Aorta (tissue), 5 donors: ENCODE measurements at regions not wholly inside any gene's neighbourhood (a gene's known extent, or its start where the extent isn't known, plus 50 kb on each side); places are given as distances from the start of the nearest gene placed in this dataset.

Source experiments
- ATAC-seq: fragments of 200-7000 bp; cut with Tn5 transposase; one replicate; pipeline ENCODE4 v1.9.1; 2022; ENCODE audit warnings: moderate library complexity; ENCODE audit not compliant: low FRiP score
- DNase-seq, 2 donors: peaks; one replicate each; pipeline ENCODE4 v3.0.0-alpha.2; 2020
- H3K27ac ChIP-seq, 2 donors: one replicate each; pipeline ENCODE4 v1.5.1; 2013; ENCODE audit warnings: low read length in 2 of 2, mild to moderate bottlenecking in 2 of 2, moderate library complexity in 2 of 2, control low read depth in 1 of 2, inconsistent platforms in 1 of 2, low read depth in 1 of 2
- H3K27me3 ChIP-seq, 2 donors: one replicate each; pipeline ENCODE4 v1.6.1; 2013; ENCODE audit warnings: control low read depth in 1 of 2, low read length in 1 of 2, mild to moderate bottlenecking in 1 of 2, moderate library complexity in 1 of 2; ENCODE audit not compliant: insufficient read depth in 2 of 2, control insufficient read depth in 1 of 2
- H3K36me3 ChIP-seq, 2 donors: one replicate each; pipeline ENCODE4 v1.6.1; 2013; ENCODE audit warnings: control low read depth in 1 of 2, low read length in 1 of 2, mild to moderate bottlenecking in 1 of 2; ENCODE audit not compliant: insufficient read depth in 2 of 2, control insufficient read depth in 1 of 2
- H3K4me1 ChIP-seq, 2 donors: one replicate each; pipeline ENCODE4 v1.6.1; 2013; ENCODE audit warnings: low read length in 2 of 2, control low read depth in 1 of 2, mild to moderate bottlenecking in 1 of 2, moderate library complexity in 1 of 2; ENCODE audit not compliant: insufficient read depth in 2 of 2, control insufficient read depth in 1 of 2
- H3K4me3 ChIP-seq, 2 donors: one replicate each; pipeline ENCODE4 v1.5.1; 2013; ENCODE audit warnings: low read length in 2 of 2, control low read depth in 1 of 2, mild to moderate bottlenecking in 1 of 2
- H3K9me3 ChIP-seq: one replicate; pipeline ENCODE4 v1.6.1; 2013; ENCODE audit warnings: mild to moderate bottlenecking, low read length; ENCODE audit not compliant: control insufficient read depth
- WGBS, 2 donors: extraction: QIAGEN DNeasy Blood & Tissue Kit; methylation state at CpG; one replicate each; pipeline ENCODE4 v1.1.7; 2013; 5-methylcytosine and 5-hydroxymethylcytosine counted together
- intact Hi-C, 2 donors: fragments of 100-400 bp; cut with DNase I; formaldehyde crosslinking; loops; one replicate each; pipeline versions ENCODE4 v1.14.2 to v1.15.0; 2022
- donor health status: healthy with polysubstance abuse.
- donor health status: Bipolar disorder and iron deficiency.
- donor health status: DM: no; HTN: no; CAD: no.
- donor health status: DM: no; HTN: no; CAD: no.
- donor health status: DM: yes; HTN: yes; CAD: no.

DNA sequence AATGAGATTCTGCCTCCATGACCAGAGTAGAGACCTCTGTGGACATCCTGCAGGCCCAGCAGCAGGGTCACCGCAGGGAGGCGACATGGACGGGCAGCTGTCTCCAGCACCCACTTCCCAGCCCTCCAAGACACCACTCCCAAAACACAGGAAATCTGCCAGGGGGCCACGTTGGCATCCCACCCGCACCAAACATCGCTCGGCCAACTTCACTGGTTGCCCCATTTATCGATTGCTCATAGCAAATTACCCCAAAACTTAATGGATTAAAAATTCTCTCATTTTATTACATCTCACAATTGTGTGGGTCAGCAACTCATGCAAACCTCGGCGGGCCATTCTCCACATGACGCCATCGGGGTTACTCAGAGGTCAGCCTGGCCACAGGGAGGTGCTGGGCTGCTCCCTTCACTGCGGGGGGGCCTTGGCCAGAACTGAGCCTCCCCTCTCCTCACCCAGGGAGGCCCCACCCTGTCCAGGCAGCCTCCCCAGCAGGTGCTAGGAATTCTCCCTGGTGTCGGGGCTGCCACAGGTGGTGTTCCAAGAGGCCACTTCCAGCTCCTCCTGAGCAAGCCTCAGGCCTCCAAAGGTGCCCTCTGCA lies 420.7 kb upstream of the MYT1L start:
- intact Hi-C loops = no loop called here
- H3K9me3 ChIP-seq = no peaks in the 10 kb centered on the region
- H3K27ac ChIP-seq = no peak overlapping the region
- H3K4me3 ChIP-seq = no peak overlapping the region
- no peaks in the 10 kb centered on the region for H3K4me1 ChIP-seq
- H3K27me3 ChIP-seq = no peaks in the 10 kb centered on the region
- no peak for ATAC-seq
- 93 to 95% methylated on average over 14 of the region's 14 CpGs for WGBS, 2 donors
- peak in 1 of 2 donors; percentile 72 for DNase-seq
- no peaks in the 10 kb centered on the region for H3K36me3 ChIP-seq

DNA sequence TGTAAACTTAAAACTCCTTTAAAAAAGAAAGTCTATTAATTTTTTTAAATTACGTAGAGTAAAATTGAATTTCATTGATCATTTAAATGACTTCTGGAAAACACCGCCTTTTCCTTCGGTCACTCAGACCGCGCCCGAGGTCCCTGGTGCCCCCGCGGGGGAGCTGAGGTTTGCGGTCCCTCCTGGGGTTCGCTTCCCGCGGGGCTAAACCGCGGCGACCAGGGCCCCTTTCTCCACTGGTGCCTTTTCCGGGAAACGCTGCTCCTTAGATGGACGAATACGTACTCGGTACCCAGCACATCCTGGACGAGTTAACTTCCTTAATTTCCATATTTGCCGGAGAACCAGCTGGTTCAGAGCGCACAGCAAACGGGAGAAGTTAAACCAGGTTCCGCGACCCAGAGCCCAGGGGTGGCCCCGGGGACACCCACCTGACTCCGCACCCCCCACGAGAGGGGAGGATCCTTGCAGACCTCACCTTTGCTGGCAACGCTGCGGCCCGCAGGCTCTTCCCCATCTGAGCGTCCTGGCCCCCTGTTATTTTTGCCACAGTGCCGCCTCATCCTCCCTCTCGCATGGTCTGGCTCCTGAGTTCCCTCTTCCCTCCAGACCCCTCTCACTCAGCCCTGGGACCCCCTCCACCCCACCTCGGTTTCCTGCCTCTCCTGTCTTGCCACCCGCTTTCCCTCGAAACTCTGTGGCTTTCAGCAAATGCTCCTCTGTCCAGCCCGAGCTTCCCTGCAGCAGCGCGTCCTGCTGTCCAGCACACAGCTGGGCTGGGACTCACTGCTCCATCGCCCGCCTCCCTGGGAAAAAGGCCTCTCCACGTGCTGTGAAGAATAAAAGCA lies 420.0 kb upstream of the MYT1L start:
- no peaks in the 10 kb centered on the region for H3K9me3 ChIP-seq
- ATAC-seq (no peak), DNase-seq (peak in 1 of 2 donors; percentile 55)
- intact Hi-C loops = no loop called here
- 94 to 95% methylated on average over 44 of the region's 44 CpGs for WGBS, 2 donors
- no peaks in the 10 kb centered on the region for H3K4me1 ChIP-seq
- H3K36me3 ChIP-seq = no peaks in the 10 kb centered on the region
- H3K27me3 ChIP-seq = no peaks in the 10 kb centered on the region
- no peak overlapping the region for H3K4me3 ChIP-seq
- no peak overlapping the region for H3K27ac ChIP-seq

DNA sequence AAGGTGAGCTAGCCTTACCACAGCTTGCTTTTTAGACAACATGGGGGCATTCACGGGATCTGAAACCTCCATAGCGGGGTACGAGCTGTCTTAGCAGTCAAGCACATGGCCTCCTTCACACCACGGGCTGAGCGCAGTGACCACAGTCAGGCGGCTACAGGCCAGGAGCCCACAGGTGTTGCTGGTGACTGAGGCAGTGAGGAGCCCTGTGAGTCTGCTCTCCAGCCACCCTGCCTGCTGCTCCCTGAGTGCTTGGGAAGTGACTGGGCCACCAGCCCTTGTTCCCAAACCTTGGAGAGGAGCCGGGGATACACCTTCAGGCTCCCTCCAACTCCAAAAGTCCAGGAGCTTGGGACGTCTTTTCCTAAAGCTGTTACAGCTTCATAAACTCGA lies 418.1 kb upstream of the MYT1L start:
- H3K9me3 ChIP-seq = no peaks in the 10 kb centered on the region
- H3K4me3 ChIP-seq = no peak overlapping the region
- 90 to 96% methylated on average over 9 of the region's 9 CpGs for WGBS, 2 donors
- no peaks in the 10 kb centered on the region for H3K27me3 ChIP-seq
- ATAC-seq = no peak
- H3K4me1 ChIP-seq = no peaks in the 10 kb centered on the region
- DNase-seq = peak in 1 of 2 donors; percentile 51
- no peaks in the 10 kb centered on the region for H3K36me3 ChIP-seq
- intact Hi-C loops = no loop called here
- no peak overlapping the region for H3K27ac ChIP-seq

DNA sequence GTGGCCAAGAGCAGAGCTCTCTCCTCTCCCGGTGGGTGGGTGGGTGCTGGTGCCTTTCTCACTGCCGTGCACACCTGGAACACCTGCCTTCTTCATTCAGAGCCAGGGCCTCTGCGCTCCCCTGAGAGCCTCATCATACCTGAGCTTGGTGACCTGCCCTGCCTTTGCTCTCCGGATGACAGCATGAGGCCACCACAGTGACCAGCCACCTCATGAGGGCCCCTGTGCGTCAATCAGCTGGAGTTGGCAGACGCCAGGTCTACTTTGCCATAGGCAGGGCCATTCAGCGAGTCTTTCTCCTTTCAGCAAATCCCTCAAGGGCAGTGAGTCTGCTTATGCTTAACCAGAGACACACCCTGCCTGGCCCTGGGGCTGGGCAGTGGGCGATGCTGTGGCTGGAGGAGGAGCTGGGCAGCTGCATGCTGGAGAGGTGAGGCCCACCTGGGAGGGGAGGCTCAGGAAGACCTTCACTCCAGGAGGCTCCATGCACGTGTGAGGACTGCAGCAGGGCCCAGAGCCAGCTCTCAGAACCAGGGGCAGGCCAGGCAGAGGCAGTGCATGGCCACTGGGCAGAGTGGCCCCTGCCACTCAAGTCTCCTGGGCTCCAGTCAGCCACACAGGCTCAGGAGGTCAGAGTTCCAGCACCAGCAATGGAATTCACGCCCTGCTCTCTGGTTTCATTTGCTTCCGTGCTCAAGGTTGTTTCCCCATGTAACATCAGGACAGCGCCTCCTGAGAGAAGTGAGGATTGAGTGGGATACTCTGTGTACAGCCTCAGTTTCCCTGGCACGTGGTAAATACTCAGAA lies 417.5 kb upstream of the MYT1L start:
- H3K9me3 ChIP-seq = no peaks in the 10 kb centered on the region
- no peaks in the 10 kb centered on the region for H3K4me1 ChIP-seq
- 85% methylated on average over 13 of the region's 13 CpGs for WGBS, 2 donors
- intact Hi-C loops = no loop called here
- DNase-seq (peak in 1 of 2 donors; percentile 42), ATAC-seq (no peak)
- no peaks in the 10 kb centered on the region for H3K36me3 ChIP-seq
- no peaks in the 10 kb centered on the region for H3K27me3 ChIP-seq
- H3K27ac ChIP-seq = no peak overlapping the region
- no peak overlapping the region for H3K4me3 ChIP-seq

DNA sequence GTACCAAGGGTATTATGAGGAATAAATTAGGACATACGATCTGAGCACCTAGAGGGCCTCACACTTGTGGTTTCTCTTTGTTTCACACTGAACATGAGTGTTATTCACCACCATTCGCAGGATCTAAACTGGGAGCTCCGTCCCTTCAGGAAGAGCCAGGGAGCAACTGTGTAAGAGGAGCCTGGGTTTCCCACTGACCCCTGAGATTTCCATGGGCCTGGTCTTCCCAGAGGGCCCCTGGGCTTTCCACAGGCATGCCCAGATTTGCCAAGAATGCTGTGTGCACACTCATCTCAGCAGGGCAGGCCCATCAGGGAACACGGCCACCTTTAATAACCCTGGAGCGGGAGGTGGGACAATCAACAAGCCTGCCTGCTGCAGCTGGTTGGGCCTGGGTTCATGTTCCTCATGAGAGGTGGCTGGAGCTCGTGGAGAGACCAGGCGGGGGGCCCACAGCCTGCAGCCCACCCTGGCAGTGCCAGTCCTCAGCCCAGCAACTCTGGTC lies 416.8 kb upstream of the MYT1L start:
- no peak for ATAC-seq
- H3K4me1 ChIP-seq = no peaks in the 10 kb centered on the region
- intact Hi-C loops = no loop called here
- no peaks in the 10 kb centered on the region for H3K27me3 ChIP-seq
- no peaks in the 10 kb centered on the region for H3K9me3 ChIP-seq
- peak in 1 of 2 donors; percentile 28 for DNase-seq
- H3K36me3 ChIP-seq = no peaks in the 10 kb centered on the region
- 89 to 90% methylated on average over 7 of the region's 7 CpGs for WGBS, 2 donors
- no peak overlapping the region for H3K27ac ChIP-seq
- no peak overlapping the region for H3K4me3 ChIP-seq

DNA sequence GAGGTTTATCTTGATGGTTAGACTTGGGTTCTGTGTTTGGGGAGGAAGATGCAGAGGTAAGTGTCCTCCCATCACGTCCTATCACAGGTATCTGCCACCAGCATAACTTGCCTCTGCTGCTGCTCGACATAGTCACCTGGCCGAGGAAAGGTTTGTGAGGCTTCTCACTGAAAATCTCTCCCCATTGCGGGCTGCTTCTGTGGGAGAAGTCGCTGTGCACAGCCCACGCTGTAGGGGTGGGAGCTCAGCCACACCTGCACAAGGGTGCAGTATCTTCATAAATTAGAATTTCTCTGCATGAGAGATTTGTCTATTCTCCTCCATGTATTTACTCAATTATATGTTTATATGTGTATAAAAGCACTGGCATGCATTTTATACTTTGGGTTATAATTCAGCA lies 415.7 kb upstream of the MYT1L start:
- Histone ChIP-seq H3K27ac (no peak overlapping the region), H3K36me3 (no peaks in the 10 kb centered on the region), H3K4me3 (no peak overlapping the region), H3K9me3 (no peaks in the 10 kb centered on the region), H3K27me3 (no peaks in the 10 kb centered on the region), H3K4me1 (no peaks in the 10 kb centered on the region)
- 94 to 95% methylated on average over 6 of the region's 6 CpGs for WGBS, 2 donors
- DNase-seq (no peak), ATAC-seq (no peak)
- intact Hi-C loops = no loop called here

DNA sequence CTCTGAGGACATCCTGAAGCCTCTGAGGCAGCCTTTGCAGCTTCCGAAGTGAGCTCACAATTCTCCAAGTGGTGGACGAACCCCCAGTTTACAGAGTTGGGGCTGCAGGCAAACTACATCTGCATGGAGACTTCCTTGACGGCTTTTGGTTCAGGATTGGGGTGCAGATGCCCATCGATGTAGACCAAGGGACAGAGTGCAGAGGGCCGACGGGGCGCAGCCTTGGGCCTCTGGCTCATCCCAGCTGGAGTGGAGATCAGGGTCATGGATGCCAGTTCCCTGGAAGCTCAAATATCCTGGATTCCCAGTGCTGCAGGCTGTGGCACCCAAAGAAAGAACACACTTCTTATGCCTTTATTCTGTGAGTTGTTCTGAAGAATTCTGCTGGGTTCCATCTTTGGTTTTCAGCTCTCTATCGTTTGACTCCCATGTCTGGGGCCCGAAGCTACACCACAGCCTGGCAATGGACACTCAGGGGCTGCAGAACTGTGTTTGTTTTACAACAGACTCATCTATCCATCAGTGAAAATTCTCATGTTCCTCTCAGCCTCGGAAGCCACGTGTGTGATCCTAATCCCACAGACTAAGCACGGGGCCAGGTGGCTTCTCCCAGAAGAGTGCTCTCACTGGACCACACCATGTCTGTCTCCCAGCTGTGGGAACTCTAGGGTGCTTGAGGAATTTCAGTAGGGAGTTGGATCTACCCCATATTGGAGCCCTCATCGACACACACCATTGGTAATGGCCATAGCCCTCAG lies 414.1 kb upstream of the MYT1L start:
- DNase-seq (peak in 1 of 2 donors; percentile 52), ATAC-seq (no peak)
- H3K27ac ChIP-seq = no peak overlapping the region
- 87 to 91% methylated on average over 13 of the region's 13 CpGs for WGBS, 2 donors
- intact Hi-C loops = no loop called here
- no peaks in the 10 kb centered on the region for H3K36me3 ChIP-seq
- H3K4me3 ChIP-seq = no peak overlapping the region
- H3K9me3 ChIP-seq = no peaks in the 10 kb centered on the region
- H3K27me3 ChIP-seq = no peaks in the 10 kb centered on the region
- no peaks in the 10 kb centered on the region for H3K4me1 ChIP-seq

DNA sequence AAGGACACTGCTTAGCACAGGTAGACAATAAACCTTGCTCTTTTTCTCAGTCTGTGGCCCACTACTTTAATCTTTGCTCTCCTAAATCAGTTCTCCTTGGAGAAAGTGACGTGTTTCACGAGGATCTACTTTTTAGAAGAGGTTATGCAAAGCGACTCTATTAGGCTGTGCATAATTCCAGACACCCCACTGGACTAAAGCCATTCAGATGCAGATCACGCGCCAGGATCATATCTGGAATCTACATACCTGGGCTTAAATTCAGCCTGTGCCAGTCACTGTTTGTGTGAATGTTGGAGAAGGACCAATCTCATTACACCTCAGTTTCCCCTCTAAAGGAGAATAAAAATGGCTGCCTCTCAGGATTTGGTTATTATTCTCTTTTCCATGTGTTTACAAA lies 413.0 kb upstream of the MYT1L start:
- Histone ChIP-seq H3K27ac (no peak overlapping the region), H3K4me1 (no peaks in the 10 kb centered on the region), H3K9me3 (no peaks in the 10 kb centered on the region), H3K27me3 (no peaks in the 10 kb centered on the region), H3K4me3 (no peak overlapping the region), H3K36me3 (no peaks in the 10 kb centered on the region)
- DNase-seq = no peak
- WGBS, 2 donors = 40 to 49% methylated on average over 5 of the region's 5 CpGs
- intact Hi-C loops = no loop called here
- no peak for ATAC-seq
